ENCODE measurements at regions not wholly inside any gene's neighbourhood (a gene's known extent, or its start where the extent isn't known, plus 50 kb on each side); places are given as distances from the start of the nearest gene placed in this dataset.
"Not testable (repeated sequence)": the region's sequence is repeated elsewhere in the genome, so short reads cannot be mapped to it uniquely, and the experiment has no call there.

GRCh38 chr16:60091071-60091470, 1357.0 kb upstream of the GOT2 start:
- Histone ChIP-seq H3K27ac (no peak overlapping the region), H3K27me3 (no peaks in the 10 kb centered on the region), H3K36me3 (no peaks in the 10 kb centered on the region), H3K4me1 (ENCODE audit: insufficient read depth) (no peaks in the 10 kb centered on the region), H3K9me3 (no peaks in the 10 kb centered on the region), H3K4me3 (no peak overlapping the region)
- TF ChIP-seq CTCF (IDR thresholded peaks at IDR 0.05) (no peak), POLR2A (IDR thresholded peaks at IDR 0.05) (no peak), EP300 (IDR thresholded peaks at IDR 0.05) (no peak)
- DNase-seq: no peak
- intact Hi-C loops (cut with DNase I): no loop called here

- H3K27ac ChIP-seq: no peak overlapping the region
- no peaks in the 10 kb centered on the region for H3K4me1 ChIP-seq (ENCODE audit: insufficient read depth)
- no peaks in the 10 kb centered on the region for H3K9me3 ChIP-seq
- H3K27me3 ChIP-seq: no peaks in the 10 kb centered on the region
- intact Hi-C loops (cut with DNase I): no loop called here
- H3K36me3 ChIP-seq: no peaks in the 10 kb centered on the region
- no peak for DNase-seq
- TF ChIP-seq CTCF (IDR thresholded peaks at IDR 0.05) (no peak), POLR2A (IDR thresholded peaks at IDR 0.05) (no peak), EP300 (IDR thresholded peaks at IDR 0.05) (no peak)
- H3K4me3 ChIP-seq: no peak overlapping the region
Observed at GRCh38 chr16:60087530-60087929, 1353.4 kb upstream of the GOT2 start.

- H3K9me3 ChIP-seq; DNase-seq; H3K27ac ChIP-seq; H3K4me1 ChIP-seq (ENCODE audit: insufficient read depth); intact Hi-C loops (cut with DNase I); H3K36me3 ChIP-seq; H3K4me3 ChIP-seq; H3K27me3 ChIP-seq: not testable (repeated sequence)
- WGBS, 3 donors: 89 to 91% (median 90%) methylated on average over 8 to 10 of the region's 10 CpGs
Observed at GRCh38 chr16:60078819-60079218, 1344.7 kb upstream of the GOT2 start.

- Histone ChIP-seq H3K27ac (no peak overlapping the region), H3K36me3 (no peaks in the 10 kb centered on the region), H3K4me3 (no peak overlapping the region), H3K4me1 (ENCODE audit: insufficient read depth) (no peaks in the 10 kb centered on the region), H3K27me3 (no peaks in the 10 kb centered on the region), H3K9me3 (no peaks in the 10 kb centered on the region)
- WGBS, 3 donors: 75 to 85% (median 80%) methylated on average over 3 of the region's 3 CpGs
- DNase-seq: no peak
- intact Hi-C loops (cut with DNase I): no loop called here
- no peak for TF ChIP-seq EP300 (IDR thresholded peaks at IDR 0.05)
- no peak for TF ChIP-seq POLR2A (IDR thresholded peaks at IDR 0.05)
- no peak for TF ChIP-seq CTCF (IDR thresholded peaks at IDR 0.05)
Observed at GRCh38 chr16:60077861-60078260, 1343.7 kb upstream of the GOT2 start.

- intact Hi-C loops (cut with DNase I): no loop called here
- DNase-seq: no peak
- H3K27me3 ChIP-seq: no peaks in the 10 kb centered on the region
- no peaks in the 10 kb centered on the region for H3K4me1 ChIP-seq (ENCODE audit: insufficient read depth)
- H3K4me3 ChIP-seq: no peak overlapping the region
- 87 to 92% (median 88%) methylated on average over 4 of the region's 4 CpGs for WGBS, 3 donors
- no peaks in the 10 kb centered on the region for H3K36me3 ChIP-seq
- TF ChIP-seq POLR2A (IDR thresholded peaks at IDR 0.05) (no peak), EP300 (IDR thresholded peaks at IDR 0.05) (no peak), CTCF (IDR thresholded peaks at IDR 0.05) (no peak)
- no peaks in the 10 kb centered on the region for H3K9me3 ChIP-seq
- no peak overlapping the region for H3K27ac ChIP-seq
Observed at GRCh38 chr16:60074378-60074777, 1340.3 kb upstream of the GOT2 start.

Measured in ovary (tissue), 7 donors.